ENCODE measurements at regions not wholly inside any gene's neighbourhood (a gene's known extent, or its start where the extent isn't known, plus 50 kb on each side); places are given as distances from the start of the nearest gene placed in this dataset.

GRCh38 chr14:104431351-104431928 lies 148.1 kb upstream of the C14orf180 start:
- WGBS, result 96% methylated on average over 15 of the region's 15 CpGs
- Histone ChIP-seq H3K36me3 (ENCODE audit: control insufficient read depth in 2 of 2, insufficient read depth in 2 of 2, low read length in 1 of 2) (no peaks in the 10 kb centered on the region), H3K4me1 (ENCODE audit: control insufficient read depth in 2 of 2, insufficient read depth in 2 of 2, low read length in 2 of 2) (no peaks in the 10 kb centered on the region), H3K4me3 (ENCODE audit: low read length in 2 of 2) (no peak overlapping the region), H3K9me3 (ENCODE audit: control insufficient read depth in 2 of 2, insufficient read depth in 1 of 2, low read length in 1 of 2) (no peaks in the 10 kb centered on the region), H3K27me3 (ENCODE audit: control insufficient read depth in 2 of 2, insufficient read depth in 1 of 2, low read length in 1 of 2) (no peaks in the 10 kb centered on the region), H3K27ac (ENCODE audit: low read depth in 1 of 2, low read length in 1 of 2) (no peak overlapping the region)
- DNase-seq (ENCODE audit: low read depth in 6 of 9, low spot score in 9 of 9), result no peak

GRCh38 chr14:104431929-104432541 lies 147.5 kb upstream of the C14orf180 start:
- no peaks in the 10 kb centered on the region for H3K36me3 ChIP-seq (ENCODE audit: control insufficient read depth in 2 of 2, insufficient read depth in 2 of 2, low read length in 1 of 2)
- H3K27me3 ChIP-seq (ENCODE audit: control insufficient read depth in 2 of 2, insufficient read depth in 1 of 2, low read length in 1 of 2), result no peaks in the 10 kb centered on the region
- 91% methylated on average over 11 of the region's 11 CpGs for WGBS
- H3K9me3 ChIP-seq (ENCODE audit: control insufficient read depth in 2 of 2, insufficient read depth in 1 of 2, low read length in 1 of 2), result no peaks in the 10 kb centered on the region
- DNase-seq (ENCODE audit: low read depth in 6 of 9, low spot score in 9 of 9), result no peak
- H3K4me1 ChIP-seq (ENCODE audit: control insufficient read depth in 2 of 2, insufficient read depth in 2 of 2, low read length in 2 of 2), result no peaks in the 10 kb centered on the region
- H3K4me3 ChIP-seq (ENCODE audit: low read length in 2 of 2), result no peak overlapping the region
- no peak overlapping the region for H3K27ac ChIP-seq (ENCODE audit: low read depth in 1 of 2, low read length in 1 of 2)

GRCh38 chr14:104432611-104433231 lies 146.8 kb upstream of the C14orf180 start:
- no peaks in the 10 kb centered on the region for H3K27me3 ChIP-seq (ENCODE audit: control insufficient read depth in 2 of 2, insufficient read depth in 1 of 2, low read length in 1 of 2)
- no peaks in the 10 kb centered on the region for H3K9me3 ChIP-seq (ENCODE audit: control insufficient read depth in 2 of 2, insufficient read depth in 1 of 2, low read length in 1 of 2)
- H3K4me1 ChIP-seq (ENCODE audit: control insufficient read depth in 2 of 2, insufficient read depth in 2 of 2, low read length in 2 of 2), result no peaks in the 10 kb centered on the region
- DNase-seq (ENCODE audit: low read depth in 6 of 9, low spot score in 9 of 9), result no peak
- no peaks in the 10 kb centered on the region for H3K36me3 ChIP-seq (ENCODE audit: control insufficient read depth in 2 of 2, insufficient read depth in 2 of 2, low read length in 1 of 2)
- no peak overlapping the region for H3K27ac ChIP-seq (ENCODE audit: low read depth in 1 of 2, low read length in 1 of 2)
- H3K4me3 ChIP-seq (ENCODE audit: low read length in 2 of 2), result no peak overlapping the region
- WGBS, result 92% methylated on average over 27 of the region's 27 CpGs

GRCh38 chr14:104433401-104434213 lies 146.0 kb upstream of the C14orf180 start:
- DNase-seq (ENCODE audit: low read depth in 6 of 9, low spot score in 9 of 9), result no peak
- H3K4me1 ChIP-seq (ENCODE audit: control insufficient read depth in 2 of 2, insufficient read depth in 2 of 2, low read length in 2 of 2), result no peaks in the 10 kb centered on the region
- H3K36me3 ChIP-seq (ENCODE audit: control insufficient read depth in 2 of 2, insufficient read depth in 2 of 2, low read length in 1 of 2), result no peaks in the 10 kb centered on the region
- no peaks in the 10 kb centered on the region for H3K27me3 ChIP-seq (ENCODE audit: control insufficient read depth in 2 of 2, insufficient read depth in 1 of 2, low read length in 1 of 2)
- H3K27ac ChIP-seq (ENCODE audit: low read depth in 1 of 2, low read length in 1 of 2), result no peak overlapping the region
- no peak overlapping the region for H3K4me3 ChIP-seq (ENCODE audit: low read length in 2 of 2)
- no peaks in the 10 kb centered on the region for H3K9me3 ChIP-seq (ENCODE audit: control insufficient read depth in 2 of 2, insufficient read depth in 1 of 2, low read length in 1 of 2)
- WGBS, result 95% methylated on average over 29 of the region's 29 CpGs

- H3K4me1 ChIP-seq (ENCODE audit: control insufficient read depth in 2 of 2, insufficient read depth in 2 of 2, low read length in 2 of 2), result no peaks in the 10 kb centered on the region
- H3K27ac ChIP-seq (ENCODE audit: low read depth in 1 of 2, low read length in 1 of 2), result no peak overlapping the region
- H3K27me3 ChIP-seq (ENCODE audit: control insufficient read depth in 2 of 2, insufficient read depth in 1 of 2, low read length in 1 of 2), result no peaks in the 10 kb centered on the region
- DNase-seq (ENCODE audit: low read depth in 6 of 9, low spot score in 9 of 9), result no peak
- 96% methylated on average over 13 of the region's 13 CpGs for WGBS
- no peaks in the 10 kb centered on the region for H3K36me3 ChIP-seq (ENCODE audit: control insufficient read depth in 2 of 2, insufficient read depth in 2 of 2, low read length in 1 of 2)
- H3K9me3 ChIP-seq (ENCODE audit: control insufficient read depth in 2 of 2, insufficient read depth in 1 of 2, low read length in 1 of 2), result no peaks in the 10 kb centered on the region
- H3K4me3 ChIP-seq (ENCODE audit: low read length in 2 of 2), result no peak overlapping the region
Measured at GRCh38 chr14:104434214-104435076, 145.1 kb upstream of the C14orf180 start.

- H3K27ac ChIP-seq (ENCODE audit: low read depth in 1 of 2, low read length in 1 of 2), result no peak overlapping the region
- H3K9me3 ChIP-seq (ENCODE audit: control insufficient read depth in 2 of 2, insufficient read depth in 1 of 2, low read length in 1 of 2), result no peaks in the 10 kb centered on the region
- 95% methylated on average over 20 of the region's 20 CpGs for WGBS
- no peak overlapping the region for H3K4me3 ChIP-seq (ENCODE audit: low read length in 2 of 2)
- H3K4me1 ChIP-seq (ENCODE audit: control insufficient read depth in 2 of 2, insufficient read depth in 2 of 2, low read length in 2 of 2), result no peaks in the 10 kb centered on the region
- H3K27me3 ChIP-seq (ENCODE audit: control insufficient read depth in 2 of 2, insufficient read depth in 1 of 2, low read length in 1 of 2), result no peaks in the 10 kb centered on the region
- DNase-seq (ENCODE audit: low read depth in 6 of 9, low spot score in 9 of 9), result no peak
- H3K36me3 ChIP-seq (ENCODE audit: control insufficient read depth in 2 of 2, insufficient read depth in 2 of 2, low read length in 1 of 2), result no peaks in the 10 kb centered on the region
Measured at GRCh38 chr14:104435147-104436046, 144.2 kb upstream of the C14orf180 start.

- H3K27me3 ChIP-seq (ENCODE audit: control insufficient read depth in 2 of 2, insufficient read depth in 1 of 2, low read length in 1 of 2), result no peaks in the 10 kb centered on the region
- no peak for DNase-seq (ENCODE audit: low read depth in 6 of 9, low spot score in 9 of 9)
- H3K4me3 ChIP-seq (ENCODE audit: low read length in 2 of 2), result no peak overlapping the region
- H3K9me3 ChIP-seq (ENCODE audit: control insufficient read depth in 2 of 2, insufficient read depth in 1 of 2, low read length in 1 of 2), result no peaks in the 10 kb centered on the region
- no peak overlapping the region for H3K27ac ChIP-seq (ENCODE audit: low read depth in 1 of 2, low read length in 1 of 2)
- no peaks in the 10 kb centered on the region for H3K4me1 ChIP-seq (ENCODE audit: control insufficient read depth in 2 of 2, insufficient read depth in 2 of 2, low read length in 2 of 2)
- WGBS, result 28% methylated on average over 20 of the region's 20 CpGs
- H3K36me3 ChIP-seq (ENCODE audit: control insufficient read depth in 2 of 2, insufficient read depth in 2 of 2, low read length in 1 of 2), result no peaks in the 10 kb centered on the region
Measured at GRCh38 chr14:104436047-104436591, 143.4 kb upstream of the C14orf180 start.
